ENCODE measurements at regions not wholly inside any gene's neighbourhood (a gene's known extent, or its start where the extent isn't known, plus 50 kb on each side); places are given as distances from the start of the nearest gene placed in this dataset.

DNA sequence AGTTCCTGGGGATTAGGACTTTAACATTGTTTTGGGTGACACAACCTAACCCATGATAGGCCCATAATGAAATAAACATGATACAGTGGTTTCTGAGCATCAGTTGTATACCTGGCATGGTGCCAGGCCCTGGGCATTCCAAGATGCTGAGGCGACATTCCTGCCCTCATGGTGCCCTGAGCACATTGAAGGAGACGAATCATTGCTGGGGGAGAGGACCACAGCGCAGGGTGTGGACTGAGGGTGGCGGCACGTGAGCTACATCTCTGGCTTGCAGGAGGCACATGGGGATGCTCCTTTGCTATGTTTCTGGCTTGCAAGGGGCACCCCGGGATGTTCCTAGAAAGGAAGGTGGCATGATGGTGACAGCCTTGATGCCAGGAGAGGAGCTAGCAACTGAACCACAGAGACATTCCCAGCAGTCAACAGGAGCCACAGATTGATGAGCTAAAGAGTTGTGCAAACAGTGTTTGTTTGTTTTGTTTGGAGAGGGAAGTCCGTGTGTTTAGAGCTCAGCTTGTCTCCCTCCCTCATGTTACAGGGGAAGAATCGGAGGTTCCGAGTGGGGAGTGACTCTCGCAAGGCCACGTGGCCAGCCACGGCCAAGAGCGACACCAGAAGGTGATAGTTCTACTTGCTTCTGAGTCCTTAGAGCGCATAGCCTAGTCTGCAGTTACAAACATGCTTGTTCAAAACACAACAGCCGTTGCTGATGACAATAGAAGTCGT lies 106.4 kb downstream of the MIAT start:
- TF ChIP-seq, protein P1, sequence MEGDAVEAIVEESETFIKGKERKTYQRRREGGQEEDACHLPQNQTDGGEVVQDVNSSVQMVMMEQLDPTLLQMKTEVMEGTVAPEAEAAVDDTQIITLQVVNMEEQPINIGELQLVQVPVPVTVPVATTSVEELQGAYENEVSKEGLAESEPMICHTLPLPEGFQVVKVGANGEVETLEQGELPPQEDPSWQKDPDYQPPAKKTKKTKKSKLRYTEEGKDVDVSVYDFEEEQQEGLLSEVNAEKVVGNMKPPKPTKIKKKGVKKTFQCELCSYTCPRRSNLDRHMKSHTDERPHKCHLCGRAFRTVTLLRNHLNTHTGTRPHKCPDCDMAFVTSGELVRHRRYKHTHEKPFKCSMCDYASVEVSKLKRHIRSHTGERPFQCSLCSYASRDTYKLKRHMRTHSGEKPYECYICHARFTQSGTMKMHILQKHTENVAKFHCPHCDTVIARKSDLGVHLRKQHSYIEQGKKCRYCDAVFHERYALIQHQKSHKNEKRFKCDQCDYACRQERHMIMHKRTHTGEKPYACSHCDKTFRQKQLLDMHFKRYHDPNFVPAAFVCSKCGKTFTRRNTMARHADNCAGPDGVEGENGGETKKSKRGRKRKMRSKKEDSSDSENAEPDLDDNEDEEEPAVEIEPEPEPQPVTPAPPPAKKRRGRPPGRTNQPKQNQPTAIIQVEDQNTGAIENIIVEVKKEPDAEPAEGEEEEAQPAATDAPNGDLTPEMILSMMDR (IDR thresholded peaks at IDR 0.05 in 4 of 5, conservative IDR thresholded peaks at IDR 0.05 in 1 of 5) = no peak
- TF ChIP-seq POLR2A (IDR thresholded peaks at IDR 0.05) = no peak

Measured in gastrocnemius medialis (tissue), 4 donors.